GM23338 (cell line): ENCODE measurements at regions not wholly inside any gene's neighbourhood (a gene's known extent, or its start where the extent isn't known, plus 50 kb on each side); places are given as distances from the start of the nearest gene placed in this dataset.

ENCODE experiments used
- ATAC-seq: fragments of 200-7000 bp; cut with Tn5 transposase; 3 replicates; pipeline ENCODE4 v1.9.1; 2020
- DNase-seq: peaks from one replicate; pipeline ENCODE4 v3.0.0-alpha.2; 2015; ENCODE audit warnings: low spot score
- H2AFZ ChIP-seq: fragments of 200-600 bp; sonication (generic); 2 replicates; pipeline ENCODE4 v1.8.0; 2016; ENCODE audit warnings: antibody characterized with exemption, mild to moderate bottlenecking, moderate library complexity
- H3F3A ChIP-seq: fragments of 200-600 bp; sonication (generic); replicated peaks from 2 replicates; pipeline ENCODE4 v1.8.0; 2017; ENCODE audit warnings: antibody characterized with exemption, mixed run types, low read depth
- H3K27ac ChIP-seq: fragments of 200-600 bp; sonication (generic); 2 replicates; pipeline ENCODE4 v1.6.1; 2016; ENCODE audit warnings: low read depth
- H3K27me3 ChIP-seq: fragments of 200-600 bp; sonication (generic); 2 replicates; pipeline ENCODE4 v1.8.0; 2016; ENCODE audit warnings: mild to moderate bottlenecking, mixed run types, moderate library complexity; ENCODE audit not compliant: insufficient read depth
- H3K36me3 ChIP-seq: fragments of 200-600 bp; sonication (generic); 2 replicates; pipeline ENCODE4 v1.8.0; 2016; ENCODE audit warnings: mild to moderate bottlenecking; ENCODE audit not compliant: insufficient read depth
- H3K4me1 ChIP-seq: fragments of 200-600 bp; sonication (generic); 2 replicates; pipeline ENCODE4 v1.8.0; 2016; ENCODE audit warnings: mild to moderate bottlenecking, moderate library complexity; ENCODE audit not compliant: insufficient read depth
- H3K4me2 ChIP-seq: fragments of 200-600 bp; sonication (generic); 2 replicates; pipeline ENCODE4 v1.7.1; 2017; ENCODE audit warnings: mixed run types
- H3K4me3 ChIP-seq: fragments of 200-600 bp; sonication (generic); 2 replicates; pipeline ENCODE4 v1.6.1; 2016; ENCODE audit warnings: mixed run types
- H3K79me2 ChIP-seq: fragments of 200-600 bp; sonication (generic); replicated peaks from 2 replicates; pipeline ENCODE4 v1.8.0; 2017; ENCODE audit warnings: mild to moderate bottlenecking; ENCODE audit not compliant: insufficient read depth
- H3K9me2 ChIP-seq: fragments of 200-600 bp; sonication (generic); 2 replicates; pipeline ENCODE4 v1.8.0; 2017; ENCODE audit not compliant: insufficient read depth
- H4K20me1 ChIP-seq: fragments of 200-600 bp; sonication (generic); replicated peaks from 2 replicates; pipeline ENCODE4 v1.8.0; 2017; ENCODE audit warnings: mild to moderate bottlenecking; ENCODE audit not compliant: insufficient read depth
- H3K27ac Mint-ChIP-seq: 2 replicates; pipeline ENCODE4 v1.8.0; 2020; ENCODE audit warnings: inconsistent platforms, mild to moderate bottlenecking, moderate library complexity, mixed read lengths
- H3K27me3 Mint-ChIP-seq: 3 replicates; pipeline ENCODE4 v1.8.0; 2022; ENCODE audit warnings: low read depth, mild to moderate bottlenecking, moderate library complexity, mixed read lengths, inconsistent platforms; ENCODE audit not compliant: insufficient read depth, poor library complexity
- H3K36me3 Mint-ChIP-seq: 3 replicates; pipeline ENCODE4 v1.8.0; 2021; ENCODE audit warnings: low read depth, mild to moderate bottlenecking, inconsistent platforms, moderate library complexity, mixed read lengths
- H3K4me1 Mint-ChIP-seq: 3 replicates; pipeline ENCODE4 v1.8.0; 2020; ENCODE audit warnings: mild to moderate bottlenecking, inconsistent platforms, mixed read lengths
- H3K4me3 Mint-ChIP-seq: 3 replicates; pipeline ENCODE4 v1.8.0; 2021; ENCODE audit warnings: moderate library complexity, mild to moderate bottlenecking, inconsistent platforms, mixed read lengths
- H3K9me3 Mint-ChIP-seq: 3 replicates; pipeline ENCODE4 v1.8.0; 2020; ENCODE audit warnings: moderate library complexity, mild to moderate bottlenecking, inconsistent platforms, mixed read lengths
- CREB1 ChIP-seq: fragments of 250-450 bp; sonication (Bioruptor Pico); IDR thresholded peaks from 2 replicates; pipeline ENCODE4 v1.5.0; 2020; ENCODE audit warnings: low read depth, mild to moderate bottlenecking, moderate library complexity
- CTCF ChIP-seq, 2 experiments: fragments of 200-600 bp in 1 of 2; sonication (generic) in 1 of 2; conservative IDR thresholded peaks; 2 replicates each; pipeline versions ENCODE4 v1.5.1 to v1.6.1; 2016 to 2017; ENCODE audit warnings: antibody characterized with exemption in 2 of 2, low read depth in 2 of 2, mild to moderate bottlenecking in 2 of 2, moderate library complexity in 1 of 2
- EZH2 ChIP-seq: fragments of 200-600 bp; sonication (generic); IDR thresholded peaks from one replicate; pipeline ENCODE4 v1.8.0; 2017; ENCODE audit warnings: antibody characterized with exemption, mild to moderate bottlenecking, low read depth; ENCODE audit not compliant: unreplicated experiment
- EZH2phosphoT487 ChIP-seq: fragments of 200-600 bp; sonication (generic); IDR thresholded peaks from one replicate; pipeline ENCODE4 v1.8.1; 2018; ENCODE audit warnings: antibody characterized with exemption; ENCODE audit not compliant: unreplicated experiment
- NANOG ChIP-seq: IDR thresholded peaks from 2 replicates; pipeline ENCODE4 v1.6.1; 2016; ENCODE audit warnings: antibody characterized with exemption, borderline replicate concordance
- POLR2AphosphoS5 ChIP-seq: IDR thresholded peaks from 2 replicates; pipeline ENCODE4 v1.6.1; 2016; ENCODE audit warnings: antibody characterized with exemption, low read depth
- REST ChIP-seq: IDR thresholded peaks from one replicate; pipeline ENCODE4 v1.6.1; 2018; ENCODE audit warnings: antibody characterized with exemption; ENCODE audit not compliant: unreplicated experiment
- STAT1 ChIP-seq: IDR thresholded peaks from one replicate; pipeline ENCODE4 v1.6.1; 2016; ENCODE audit warnings: antibody characterized with exemption; ENCODE audit not compliant: unreplicated experiment
- ZNF114 ChIP-seq: fragments of 250-450 bp; sonication (Bioruptor Pico); IDR thresholded peaks from 2 replicates; pipeline ENCODE4 v1.5.0; 2020; ENCODE audit warnings: mild to moderate bottlenecking, moderate library complexity
- ZNF331 ChIP-seq: fragments of 250-450 bp; sonication (Bioruptor Pico); IDR thresholded peaks from 2 replicates; pipeline ENCODE4 v1.5.0; 2020; ENCODE audit warnings: low read depth, mild to moderate bottlenecking, moderate library complexity
- TF ChIP-seq, protein P1 (sequence below): fragments of 250-450 bp; sonication (Bioruptor Pico); IDR thresholded peaks from 2 replicates; pipeline ENCODE4 v1.5.0; 2020; ENCODE audit warnings: mild to moderate bottlenecking, moderate library complexity

- no peak overlapping the region for H3K27ac ChIP-seq
- no peaks in the 10 kb centered on the region for H3K27me3 ChIP-seq
- H3K27me3 Mint-ChIP-seq, result no peaks in the 10 kb centered on the region
- H3K9me2 ChIP-seq, result no peaks in the 10 kb centered on the region
- no peaks in the 10 kb centered on the region for H3K4me1 Mint-ChIP-seq
- ATAC-seq (no peak), DNase-seq (no peak)
- no peaks in the 10 kb centered on the region for H3K36me3 Mint-ChIP-seq
- H3K36me3 ChIP-seq, result no peaks in the 10 kb centered on the region; the same call in 1 of the 2 replicates
- no peaks in the 10 kb centered on the region for H3F3A ChIP-seq
- no peaks in the 10 kb centered on the region for H3K79me2 ChIP-seq
- no peaks in the 10 kb centered on the region for H3K9me3 Mint-ChIP-seq
- H2AFZ ChIP-seq, result peak overlapping the region; percentile 81; the same call in 1 of the 2 replicates
- H3K4me2 ChIP-seq, result no peak overlapping the region
- H3K4me3 ChIP-seq, result no peak overlapping the region
- H4K20me1 ChIP-seq, result no peaks in the 10 kb centered on the region
- H3K27ac Mint-ChIP-seq, result no peak overlapping the region
- no peak overlapping the region for H3K4me3 Mint-ChIP-seq
- TF ChIP-seq EZH2phosphoT487 (no peak), STAT1 (no peak), CTCF (conservative IDR thresholded peaks at IDR 0.05; ENCODE audit: low read depth in 2 of 2) (no peak), NANOG (no peak), ZNF331 (CRISPR knock-in tag) (no peak), CREB1 (no peak), EZH2 (no peak), ZNF114 (CRISPR knock-in tag) (no peak), REST (no peak), POLR2AphosphoS5 (no peak)
- TF ChIP-seq, protein P1, sequence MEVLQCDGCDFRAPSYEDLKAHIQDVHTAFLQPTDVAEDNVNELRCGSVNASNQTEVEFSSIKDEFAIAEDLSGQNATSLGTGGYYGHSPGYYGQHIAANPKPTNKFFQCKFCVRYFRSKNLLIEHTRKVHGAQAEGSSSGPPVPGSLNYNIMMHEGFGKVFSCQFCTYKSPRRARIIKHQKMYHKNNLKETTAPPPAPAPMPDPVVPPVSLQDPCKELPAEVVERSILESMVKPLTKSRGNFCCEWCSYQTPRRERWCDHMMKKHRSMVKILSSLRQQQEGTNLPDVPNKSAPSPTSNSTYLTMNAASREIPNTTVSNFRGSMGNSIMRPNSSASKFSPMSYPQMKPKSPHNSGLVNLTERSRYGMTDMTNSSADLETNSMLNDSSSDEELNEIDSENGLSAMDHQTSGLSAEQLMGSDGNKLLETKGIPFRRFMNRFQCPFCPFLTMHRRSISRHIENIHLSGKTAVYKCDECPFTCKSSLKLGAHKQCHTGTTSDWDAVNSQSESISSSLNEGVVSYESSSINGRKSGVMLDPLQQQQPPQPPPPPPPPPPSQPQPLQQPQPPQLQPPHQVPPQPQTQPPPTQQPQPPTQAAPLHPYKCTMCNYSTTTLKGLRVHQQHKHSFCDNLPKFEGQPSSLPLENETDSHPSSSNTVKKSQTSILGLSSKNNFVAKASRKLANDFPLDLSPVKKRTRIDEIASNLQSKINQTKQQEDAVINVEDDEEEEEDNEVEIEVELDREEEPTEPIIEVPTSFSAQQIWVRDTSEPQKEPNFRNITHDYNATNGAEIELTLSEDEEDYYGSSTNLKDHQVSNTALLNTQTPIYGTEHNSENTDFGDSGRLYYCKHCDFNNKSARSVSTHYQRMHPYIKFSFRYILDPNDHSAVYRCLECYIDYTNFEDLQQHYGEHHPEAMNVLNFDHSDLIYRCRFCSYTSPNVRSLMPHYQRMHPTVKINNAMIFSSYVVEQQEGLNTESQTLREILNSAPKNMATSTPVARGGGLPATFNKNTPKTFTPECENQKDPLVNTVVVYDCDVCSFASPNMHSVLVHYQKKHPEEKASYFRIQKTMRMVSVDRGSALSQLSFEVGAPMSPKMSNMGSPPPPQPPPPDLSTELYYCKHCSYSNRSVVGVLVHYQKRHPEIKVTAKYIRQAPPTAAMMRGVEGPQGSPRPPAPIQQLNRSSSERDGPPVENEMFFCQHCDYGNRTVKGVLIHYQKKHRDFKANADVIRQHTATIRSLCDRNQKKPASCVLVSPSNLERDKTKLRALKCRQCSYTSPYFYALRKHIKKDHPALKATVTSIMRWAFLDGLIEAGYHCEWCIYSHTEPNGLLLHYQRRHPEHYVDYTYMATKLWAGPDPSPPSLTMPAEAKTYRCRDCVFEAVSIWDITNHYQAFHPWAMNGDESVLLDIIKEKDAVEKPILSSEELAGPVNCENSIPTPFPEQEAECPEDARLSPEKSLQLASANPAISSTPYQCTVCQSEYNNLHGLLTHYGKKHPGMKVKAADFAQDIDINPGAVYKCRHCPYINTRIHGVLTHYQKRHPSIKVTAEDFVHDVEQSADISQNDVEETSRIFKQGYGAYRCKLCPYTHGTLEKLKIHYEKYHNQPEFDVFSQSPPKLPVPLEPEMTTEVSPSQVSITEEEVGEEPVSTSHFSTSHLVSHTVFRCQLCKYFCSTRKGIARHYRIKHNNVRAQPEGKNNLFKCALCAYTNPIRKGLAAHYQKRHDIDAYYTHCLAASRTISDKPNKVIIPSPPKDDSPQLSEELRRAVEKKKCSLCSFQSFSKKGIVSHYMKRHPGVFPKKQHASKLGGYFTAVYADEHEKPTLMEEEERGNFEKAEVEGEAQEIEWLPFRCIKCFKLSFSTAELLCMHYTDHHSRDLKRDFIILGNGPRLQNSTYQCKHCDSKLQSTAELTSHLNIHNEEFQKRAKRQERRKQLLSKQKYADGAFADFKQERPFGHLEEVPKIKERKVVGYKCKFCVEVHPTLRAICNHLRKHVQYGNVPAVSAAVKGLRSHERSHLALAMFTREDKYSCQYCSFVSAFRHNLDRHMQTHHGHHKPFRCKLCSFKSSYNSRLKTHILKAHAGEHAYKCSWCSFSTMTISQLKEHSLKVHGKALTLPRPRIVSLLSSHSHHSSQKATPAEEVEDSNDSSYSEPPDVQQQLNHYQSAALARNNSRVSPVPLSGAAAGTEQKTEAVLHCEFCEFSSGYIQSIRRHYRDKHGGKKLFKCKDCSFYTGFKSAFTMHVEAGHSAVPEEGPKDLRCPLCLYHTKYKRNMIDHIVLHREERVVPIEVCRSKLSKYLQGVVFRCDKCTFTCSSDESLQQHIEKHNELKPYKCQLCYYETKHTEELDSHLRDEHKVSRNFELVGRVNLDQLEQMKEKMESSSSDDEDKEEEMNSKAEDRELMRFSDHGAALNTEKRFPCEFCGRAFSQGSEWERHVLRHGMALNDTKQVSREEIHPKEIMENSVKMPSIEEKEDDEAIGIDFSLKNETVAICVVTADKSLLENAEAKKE (CRISPR knock-in tag), result no peak
- H3K4me1 ChIP-seq, result no peaks in the 10 kb centered on the region
Measured at GRCh38 chr3:132964266-132964665, 73.9 kb upstream of the TMEM108 start.
